ENCODE measurements at regions not wholly inside any gene's neighbourhood (a gene's known extent, or its start where the extent isn't known, plus 50 kb on each side); places are given as distances from the start of the nearest gene placed in this dataset.
A peak's percentile ranks its signal among the peaks of the same experiment; 100 is the strongest.

DNA sequence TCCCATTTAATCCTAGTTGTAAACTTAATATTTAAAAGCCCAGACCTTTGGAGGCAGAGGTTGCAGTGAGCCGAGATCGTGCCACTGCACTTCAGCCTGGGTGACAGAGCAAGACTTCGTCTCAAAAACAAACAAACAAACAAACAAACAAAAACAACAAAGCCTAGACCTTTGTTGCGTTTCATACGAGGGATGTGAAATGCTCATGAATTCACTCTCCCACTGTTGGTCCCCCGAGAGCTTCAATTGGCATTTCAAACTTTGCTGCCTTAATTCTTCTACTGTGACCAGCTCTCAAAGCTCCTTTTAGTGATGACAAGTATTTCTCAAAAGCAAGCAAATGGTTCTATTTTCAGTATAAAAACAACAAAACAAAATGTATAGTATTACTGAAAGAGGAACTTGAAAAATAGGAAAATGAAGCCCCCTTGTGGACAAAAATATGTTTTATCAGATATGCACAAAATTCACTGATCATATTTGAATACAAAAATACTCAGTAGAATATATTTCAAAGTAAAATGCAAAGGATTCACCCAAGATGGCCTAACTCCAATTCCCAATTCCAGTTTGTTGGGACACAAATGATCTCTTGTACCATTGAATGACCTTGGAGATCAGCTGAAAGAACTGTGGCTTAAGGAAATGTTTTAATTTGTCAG, 140.4 kb downstream of the ESM1 start:
- TF ChIP-seq, protein P1, sequence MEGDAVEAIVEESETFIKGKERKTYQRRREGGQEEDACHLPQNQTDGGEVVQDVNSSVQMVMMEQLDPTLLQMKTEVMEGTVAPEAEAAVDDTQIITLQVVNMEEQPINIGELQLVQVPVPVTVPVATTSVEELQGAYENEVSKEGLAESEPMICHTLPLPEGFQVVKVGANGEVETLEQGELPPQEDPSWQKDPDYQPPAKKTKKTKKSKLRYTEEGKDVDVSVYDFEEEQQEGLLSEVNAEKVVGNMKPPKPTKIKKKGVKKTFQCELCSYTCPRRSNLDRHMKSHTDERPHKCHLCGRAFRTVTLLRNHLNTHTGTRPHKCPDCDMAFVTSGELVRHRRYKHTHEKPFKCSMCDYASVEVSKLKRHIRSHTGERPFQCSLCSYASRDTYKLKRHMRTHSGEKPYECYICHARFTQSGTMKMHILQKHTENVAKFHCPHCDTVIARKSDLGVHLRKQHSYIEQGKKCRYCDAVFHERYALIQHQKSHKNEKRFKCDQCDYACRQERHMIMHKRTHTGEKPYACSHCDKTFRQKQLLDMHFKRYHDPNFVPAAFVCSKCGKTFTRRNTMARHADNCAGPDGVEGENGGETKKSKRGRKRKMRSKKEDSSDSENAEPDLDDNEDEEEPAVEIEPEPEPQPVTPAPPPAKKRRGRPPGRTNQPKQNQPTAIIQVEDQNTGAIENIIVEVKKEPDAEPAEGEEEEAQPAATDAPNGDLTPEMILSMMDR (IDR thresholded peaks at IDR 0.05; ENCODE audit: low read depth, low read length) = peak; percentile 66
- TF ChIP-seq EZH2phosphoT487 (IDR thresholded peaks at IDR 0.05; ENCODE audit: low read depth) = no peak

Data from OCI-LY3 (cell line).